GM18870 (cell line): ENCODE measurements at regions not wholly inside any gene's neighbourhood (a gene's known extent, or its start where the extent isn't known, plus 50 kb on each side); places are given as distances from the start of the nearest gene placed in this dataset.
A peak's percentile ranks its signal among the peaks of the same experiment; 100 is the strongest.

ENCODE experiments used
- ATAC-seq: cut with Tn5 transposase; IDR thresholded peaks from one replicate; pipeline ENCODE4 v1.9.1; 2021; ENCODE audit warnings: moderate library complexity; ENCODE audit not compliant: unreplicated experiment

DNA sequence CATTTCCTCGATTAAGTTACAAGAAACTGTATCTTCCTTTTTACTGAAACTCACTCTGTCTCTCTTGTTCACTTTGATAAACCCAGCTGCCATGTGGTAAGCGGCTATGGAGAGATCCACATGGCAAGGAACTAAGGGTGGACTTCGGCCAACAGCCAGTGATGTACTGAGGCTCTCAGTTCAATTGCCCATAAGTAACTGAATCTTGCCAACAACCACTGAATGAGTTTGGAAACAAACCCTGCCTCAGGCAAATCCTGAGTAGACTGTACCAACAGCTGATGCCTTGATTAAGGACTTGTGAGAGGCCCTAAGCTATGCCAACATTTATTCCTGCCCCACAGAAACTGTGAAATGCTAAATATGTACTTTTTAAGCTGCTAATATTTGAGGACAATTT is 433.5 kb downstream of the PLOD2 start:
- no peak for ATAC-seq

DNA sequence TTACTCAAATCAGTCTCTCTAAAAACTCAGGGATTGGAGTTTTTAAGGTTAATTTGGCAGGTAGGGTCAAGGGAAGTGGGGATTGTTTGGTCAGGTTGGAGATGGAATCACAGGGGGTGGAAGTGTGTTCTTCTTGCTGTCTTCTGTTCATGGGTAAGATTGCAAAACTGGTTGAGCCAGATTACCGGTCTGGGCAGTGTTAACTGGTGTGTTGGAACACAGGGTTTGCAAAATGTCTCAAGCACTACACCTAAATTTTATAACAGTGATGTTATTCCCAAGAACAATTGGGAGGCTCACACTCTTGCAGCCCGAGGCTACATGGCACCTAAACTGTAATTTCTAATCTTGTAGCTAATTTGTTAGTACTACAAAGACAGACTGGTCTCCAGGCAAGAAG is 425.4 kb downstream of the PLOD2 start:
- ATAC-seq: no peak

DNA sequence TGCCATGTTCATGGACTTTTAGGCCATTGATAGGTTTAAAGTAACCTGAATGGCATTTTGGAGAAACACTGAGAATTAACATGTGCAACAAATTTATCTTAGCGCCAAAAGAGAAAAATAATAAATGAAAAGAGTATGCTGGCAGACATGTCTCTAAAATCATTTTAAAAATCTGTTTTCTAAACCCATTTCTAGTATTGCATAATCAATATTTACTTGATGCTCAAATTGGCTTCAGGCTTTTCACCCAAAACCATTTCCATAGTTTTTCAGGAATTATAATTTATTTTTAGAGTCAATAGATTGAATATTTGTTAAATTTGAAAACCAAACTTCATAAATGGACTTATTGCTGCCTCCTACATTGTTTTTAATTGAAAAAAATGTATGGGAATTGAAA is 423.0 kb downstream of the PLOD2 start:
- no peak for ATAC-seq

DNA sequence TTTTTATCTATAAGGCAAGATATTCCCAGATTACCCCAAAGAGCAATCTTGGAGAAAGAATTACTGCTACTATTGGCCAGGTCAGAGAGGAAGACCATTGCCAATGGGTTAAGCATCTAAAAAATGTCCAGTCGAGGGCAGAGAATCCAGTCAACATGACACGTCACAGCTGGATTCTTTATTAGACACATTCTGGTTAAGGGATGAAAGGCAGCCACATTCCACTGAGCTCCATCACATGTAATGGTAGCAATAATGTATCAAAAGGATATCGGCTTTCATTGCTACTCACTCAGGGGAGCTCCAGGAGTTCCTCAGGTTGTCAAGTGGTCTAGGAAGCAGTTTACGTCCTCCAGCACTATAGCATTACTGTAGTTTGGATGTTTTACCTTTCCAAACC is 421.1 kb downstream of the PLOD2 start:
- no peak for ATAC-seq

DNA sequence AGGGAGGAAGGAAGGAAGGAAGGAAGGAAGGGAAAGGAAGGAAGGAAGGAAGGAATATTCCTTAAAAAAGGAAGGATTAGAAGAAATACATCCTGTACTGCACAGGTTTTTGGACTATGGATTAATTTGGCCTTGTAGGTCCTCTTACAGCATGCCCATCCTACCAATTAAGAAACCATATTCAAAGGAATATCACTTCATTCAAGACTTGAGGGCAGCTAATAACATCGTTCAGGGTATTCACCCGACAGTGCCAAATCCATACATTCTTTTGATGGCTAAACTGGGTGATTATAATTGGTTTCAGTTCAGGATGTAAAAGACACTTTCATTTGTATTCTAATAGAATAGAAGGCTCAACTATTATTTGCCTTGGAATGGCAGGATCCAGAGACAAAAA is 410.3 kb downstream of the PLOD2 start:
- no peak for ATAC-seq

DNA sequence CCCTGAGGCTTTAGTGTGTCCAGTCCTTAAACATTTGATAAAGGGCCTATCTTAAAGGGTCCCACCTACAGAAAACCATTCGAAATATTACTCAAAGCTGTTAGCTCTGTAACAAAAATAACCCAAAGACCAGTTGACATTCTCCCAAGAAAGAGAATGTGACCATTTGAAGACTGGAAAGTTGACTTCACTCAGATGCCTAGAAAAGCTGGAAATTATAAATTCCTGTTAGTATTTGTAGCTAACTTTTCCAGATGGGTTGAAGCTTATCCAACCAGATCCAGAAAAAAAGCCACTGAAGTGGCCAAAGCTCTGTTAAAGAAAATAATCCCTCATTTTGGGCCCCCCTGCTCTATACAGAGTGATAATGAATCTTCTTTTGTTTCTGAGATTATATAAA is 408.4 kb downstream of the PLOD2 start:
- no peak for ATAC-seq

DNA sequence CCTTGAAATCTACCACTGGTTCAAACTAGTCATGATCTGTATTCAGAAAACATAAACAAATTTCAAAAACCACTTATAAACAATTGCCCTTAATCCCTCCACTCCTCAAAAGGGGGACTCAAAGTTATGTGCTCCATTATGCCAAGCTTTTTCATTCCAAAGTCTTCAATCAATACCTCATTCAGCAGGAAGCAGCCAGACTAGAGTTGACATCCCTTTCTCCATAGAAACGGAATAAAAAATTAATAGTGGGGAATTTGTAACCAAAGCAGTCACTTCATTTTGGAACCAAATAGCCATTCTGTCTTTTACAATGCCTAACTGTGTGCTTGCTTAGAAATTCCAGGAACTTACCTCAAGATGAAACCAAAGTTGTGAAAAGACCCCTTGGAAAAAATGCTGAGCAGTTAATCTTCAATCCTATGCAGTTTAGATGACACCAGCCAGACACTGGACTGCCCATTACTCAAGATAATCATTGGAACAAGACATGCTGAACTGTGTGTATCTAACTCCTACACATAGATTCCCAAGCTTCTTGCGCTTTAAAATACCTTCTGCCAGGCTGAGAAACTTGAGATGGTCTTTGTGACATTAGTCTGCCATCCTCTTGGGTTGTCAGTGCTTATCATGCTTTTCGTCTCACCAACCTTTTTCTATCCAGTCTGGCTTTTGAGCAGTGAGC is 406.2 kb downstream of the PLOD2 start:
- no peak for ATAC-seq

DNA sequence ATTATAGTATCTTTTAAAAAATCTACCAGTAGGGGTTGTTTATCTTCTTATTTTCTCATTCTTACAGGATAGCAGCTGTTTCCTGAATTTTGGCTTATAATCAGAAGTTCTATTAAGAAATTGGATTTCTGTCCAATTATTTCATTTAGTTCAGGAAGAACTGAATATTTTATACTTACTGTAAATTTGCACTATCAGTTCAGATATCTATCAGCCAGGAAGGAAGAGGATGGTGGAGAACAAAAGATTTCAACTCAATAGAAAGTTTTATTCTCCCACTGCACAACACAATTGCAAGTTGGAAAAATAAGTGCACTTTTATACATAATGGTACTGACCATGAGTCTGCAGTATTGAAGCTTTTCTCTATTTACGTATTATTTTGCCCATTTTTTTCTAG is 400.9 kb downstream of the PLOD2 start:
- no peak for ATAC-seq

DNA sequence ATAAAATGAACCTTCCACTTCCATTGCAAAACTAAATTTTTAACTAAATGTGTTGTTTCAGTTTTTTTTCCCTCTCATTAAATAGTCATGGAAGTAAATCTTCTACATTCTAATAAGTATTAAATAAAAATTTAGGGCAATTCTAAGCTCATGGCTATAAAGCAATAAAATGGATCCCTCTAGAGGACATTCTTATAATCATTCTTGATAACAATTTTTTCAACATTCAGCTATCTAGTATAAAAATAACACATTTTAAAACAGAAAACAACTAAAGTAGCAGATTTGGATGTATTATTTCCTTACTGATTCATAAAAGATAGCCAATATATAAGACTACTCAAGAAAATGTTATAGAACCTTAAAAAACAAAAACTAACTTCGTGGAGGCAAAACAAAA is 393.1 kb downstream of the PLOD2 start:
- ATAC-seq: no peak

DNA sequence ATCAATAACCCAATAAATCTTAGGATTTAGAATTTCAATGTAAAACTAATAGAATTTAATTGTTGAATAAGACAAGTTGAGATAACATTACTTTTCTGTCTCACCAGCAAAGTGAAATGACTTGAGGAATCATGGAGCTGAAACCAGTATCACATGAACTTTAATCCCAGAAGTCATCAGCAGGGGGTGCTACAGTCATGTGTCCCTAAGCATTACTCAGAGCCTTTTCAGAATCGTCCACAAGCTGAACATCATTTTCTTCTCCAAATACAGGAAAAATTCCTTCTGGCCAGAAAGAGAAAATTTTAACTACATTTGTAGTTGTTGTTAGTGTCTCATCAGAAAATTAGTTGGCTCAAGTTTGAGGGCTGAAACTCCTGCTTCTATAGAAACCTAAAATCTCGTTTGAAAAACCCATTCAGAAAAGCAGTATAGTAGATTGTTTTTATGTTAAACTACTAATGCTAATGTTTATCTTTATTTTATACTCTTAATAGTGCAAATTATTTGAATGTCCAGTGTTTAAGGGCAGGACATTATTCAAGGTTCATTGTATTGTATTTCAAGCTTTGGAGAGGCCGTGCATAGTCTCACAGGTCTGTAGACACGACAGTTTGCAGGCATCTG is 384.1 kb downstream of the PLOD2 start:
- ATAC-seq: no peak

DNA sequence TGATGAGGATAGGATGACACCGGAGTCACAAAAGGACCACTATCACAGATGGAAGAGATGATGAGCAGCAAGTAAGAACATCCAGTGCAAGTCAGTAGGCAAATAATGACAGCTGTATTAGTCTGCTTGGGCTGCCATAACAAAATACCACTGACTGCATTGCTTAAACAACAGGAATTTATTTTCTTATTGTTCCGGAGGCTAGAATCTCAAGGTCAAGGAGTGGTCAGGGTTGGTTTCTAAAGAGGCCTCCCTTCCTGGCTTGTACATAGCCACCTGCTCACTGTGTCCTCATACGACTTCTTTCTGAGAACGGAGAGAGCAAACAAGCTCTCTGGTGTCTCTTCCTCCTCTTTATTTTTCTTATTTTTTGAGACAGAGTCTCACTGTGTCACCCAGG is 380.7 kb downstream of the PLOD2 start:
- ATAC-seq: no peak

DNA sequence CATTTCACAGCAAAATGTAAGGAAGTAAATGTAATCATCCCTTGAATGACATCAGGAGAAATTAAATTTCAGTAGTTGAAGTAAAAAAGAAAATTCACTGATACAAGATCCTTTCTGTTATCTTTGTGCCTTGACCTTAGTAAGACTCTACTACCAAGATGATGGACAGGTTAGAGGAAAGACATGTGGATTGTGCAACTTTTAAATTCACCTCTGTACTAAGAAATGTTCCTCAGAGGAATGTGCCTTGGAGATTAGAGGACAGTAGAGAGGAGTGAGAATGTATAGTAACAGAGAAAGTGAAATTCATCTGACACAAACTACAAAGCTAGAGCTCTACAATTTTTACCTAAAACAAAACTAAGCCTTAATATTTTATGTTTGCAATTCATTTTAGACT is 375.3 kb downstream of the PLOD2 start:
- ATAC-seq: no peak

DNA sequence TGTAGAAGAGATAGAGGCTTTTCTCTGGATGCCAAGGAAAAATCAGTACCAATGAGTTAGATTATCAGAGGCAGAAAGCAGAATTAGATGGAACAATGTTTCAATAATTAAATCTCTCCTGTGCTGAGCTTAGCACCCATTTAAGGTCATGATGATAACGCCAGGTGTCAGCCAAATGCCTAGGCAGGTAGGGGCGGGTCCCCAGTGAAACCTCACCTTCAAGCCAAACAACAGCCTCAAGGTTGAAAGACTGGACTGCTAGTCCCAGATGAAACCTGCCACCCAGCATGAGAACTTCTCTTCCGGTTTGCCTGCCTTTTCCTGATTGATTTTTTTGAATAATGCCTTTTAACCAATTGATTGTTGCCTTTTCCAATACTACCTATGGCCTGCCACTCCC is 363.0 kb downstream of the PLOD2 start:
- ATAC-seq: no peak

DNA sequence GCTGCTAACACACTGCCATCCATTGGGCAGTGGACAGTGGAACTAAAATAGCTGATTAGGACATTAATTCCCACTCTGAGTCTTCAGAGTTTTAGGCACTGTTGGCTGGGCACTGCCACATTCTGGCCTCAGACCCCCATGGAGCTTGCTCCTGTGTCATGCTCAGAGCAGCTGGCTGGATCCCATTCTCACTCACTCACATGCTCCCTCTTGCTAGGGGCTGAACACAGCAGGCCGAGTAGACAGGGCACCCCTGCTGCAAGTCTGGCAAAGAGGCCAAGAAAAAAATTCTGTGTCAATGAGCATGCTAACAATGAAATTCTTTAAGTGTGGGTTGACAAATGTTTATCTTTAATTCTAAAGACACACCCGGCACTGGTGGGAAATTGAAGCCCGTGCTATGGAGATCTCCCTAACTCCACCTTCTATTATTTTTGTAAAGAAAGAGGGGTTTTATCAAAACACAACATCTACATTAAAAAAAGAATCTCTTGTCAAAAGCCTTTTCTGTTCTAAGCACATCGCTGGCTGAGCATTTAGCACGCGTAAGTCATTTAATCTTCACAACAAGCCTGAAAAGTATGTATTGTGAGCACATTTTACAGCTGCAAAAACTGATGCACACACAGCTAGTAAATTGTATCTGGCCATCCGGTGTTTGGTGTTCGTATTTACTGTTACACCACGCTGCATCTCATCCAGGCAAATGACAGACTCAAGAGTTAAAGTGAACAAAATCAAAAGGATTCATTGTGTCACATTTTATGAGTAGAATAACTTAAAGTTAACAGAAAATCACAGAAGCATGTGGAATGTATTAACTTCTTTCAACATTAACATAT is 362.1 kb downstream of the PLOD2 start:
- ATAC-seq: no peak

DNA sequence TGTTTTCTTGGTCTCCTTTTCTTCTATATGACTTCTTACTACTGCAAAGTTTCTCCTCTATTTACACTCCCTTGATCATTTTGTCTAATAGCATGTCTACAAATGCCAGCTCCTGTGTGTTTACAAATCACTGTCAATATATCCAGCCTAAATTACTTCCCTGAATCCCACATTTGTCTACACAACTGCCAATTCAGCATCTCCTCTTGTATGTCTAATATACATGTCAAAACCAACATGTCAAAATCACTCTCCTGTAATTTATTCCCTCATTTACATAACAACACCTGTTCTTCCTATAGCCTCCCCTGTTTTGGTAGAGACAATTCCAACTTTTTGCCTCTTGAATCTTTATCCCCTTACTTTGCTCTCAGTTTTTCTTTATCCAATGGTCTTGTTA is 359.3 kb downstream of the PLOD2 start:
- no peak for ATAC-seq

DNA sequence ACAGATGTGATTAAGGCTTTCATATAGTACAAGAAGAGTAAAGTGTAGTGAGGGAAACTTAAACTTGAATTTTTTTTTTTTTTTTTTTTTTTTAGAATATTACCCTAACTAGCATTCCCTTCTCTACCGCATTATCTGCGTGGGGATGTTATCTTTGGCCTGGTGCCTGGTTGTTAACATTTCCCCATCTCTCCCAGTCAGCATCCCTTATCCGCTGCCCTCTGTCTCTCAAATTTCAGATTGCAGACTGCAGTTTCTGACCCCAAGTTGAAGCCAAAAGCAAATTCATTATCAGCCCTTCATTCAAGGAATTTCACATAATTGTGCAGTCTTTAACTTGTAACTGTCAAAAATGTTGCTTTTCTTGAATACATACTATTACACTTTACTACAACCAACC is 353.0 kb downstream of the PLOD2 start:
- no peak for ATAC-seq

DNA sequence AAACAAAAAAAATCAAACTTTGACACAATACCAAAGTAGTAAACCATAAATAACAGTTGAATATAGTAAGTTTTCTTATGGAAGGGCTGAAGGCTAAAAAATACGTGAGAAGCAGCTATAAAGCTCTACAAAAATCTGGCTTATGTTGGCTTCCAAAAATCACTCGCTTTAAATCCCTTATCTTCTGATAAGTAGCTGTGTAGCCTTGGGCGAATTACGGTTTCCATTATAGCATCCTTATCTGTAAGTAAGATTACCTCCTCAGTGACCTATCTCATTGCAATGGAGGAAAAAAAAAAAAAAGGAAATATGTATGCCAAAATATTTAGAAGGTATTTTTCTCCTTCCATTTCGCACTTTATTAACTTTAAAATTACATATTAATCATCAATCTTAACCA is 348.6 kb downstream of the PLOD2 start:
- no peak for ATAC-seq

DNA sequence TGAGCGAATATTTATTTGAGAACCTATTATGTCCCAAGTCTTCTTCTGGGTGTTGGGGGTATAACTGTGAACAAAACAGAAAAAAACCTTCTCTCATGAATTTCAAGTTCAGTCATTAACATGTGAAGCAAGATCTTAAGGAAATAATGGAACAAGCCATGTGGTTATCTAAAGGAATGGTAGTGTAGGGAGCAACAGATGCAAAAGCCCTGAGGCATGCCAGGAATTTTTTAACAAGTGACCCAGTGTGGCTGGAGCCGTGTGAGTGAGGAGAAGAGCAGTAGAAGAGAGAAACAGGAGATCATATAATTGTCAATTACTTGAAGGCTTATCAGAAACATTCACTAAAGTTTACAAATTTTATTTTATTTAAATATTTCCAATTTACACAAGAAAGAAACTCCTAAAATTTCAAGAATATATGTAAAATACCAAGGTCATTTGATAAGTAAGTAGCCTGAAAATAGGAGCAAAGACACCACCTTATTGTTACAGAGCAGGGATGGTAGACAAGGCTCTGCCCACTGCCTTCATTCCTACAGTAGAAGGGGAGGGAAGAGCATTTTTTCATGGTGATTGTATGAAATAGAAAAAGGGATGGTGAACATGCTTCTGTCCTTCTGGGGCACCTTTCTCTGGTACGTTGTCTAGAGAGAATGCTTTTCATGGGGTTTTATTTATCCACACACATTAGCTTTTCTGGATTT is 345.1 kb downstream of the PLOD2 start:
- no peak for ATAC-seq

DNA sequence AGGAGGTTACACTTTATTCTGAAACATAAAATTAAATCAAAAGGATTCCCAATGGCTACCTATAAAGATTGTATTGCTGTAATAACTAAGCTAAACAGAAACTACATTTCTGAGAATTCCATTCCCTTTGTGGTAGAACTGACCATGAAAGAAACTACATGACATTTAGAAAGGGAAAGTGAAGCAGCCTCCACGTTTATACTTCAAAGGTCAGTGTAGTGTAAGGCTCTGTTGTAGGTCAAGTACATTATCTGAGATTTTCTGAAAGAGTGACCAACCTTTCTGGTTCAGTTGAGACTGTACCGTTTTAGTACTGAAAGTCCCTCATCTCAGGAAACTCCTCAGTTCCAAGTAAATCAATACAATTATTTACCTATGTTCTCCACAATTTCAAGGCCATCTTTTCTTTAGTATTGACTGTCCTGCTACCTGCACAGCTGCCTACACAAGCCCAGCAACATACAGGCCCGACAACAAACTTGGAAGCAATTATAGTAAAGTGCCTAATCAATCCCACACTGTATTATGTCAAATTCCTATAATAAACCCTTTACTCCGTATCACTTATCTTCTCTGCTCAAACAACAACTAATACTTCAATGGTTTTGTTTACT is 343.0 kb downstream of the PLOD2 start:
- ATAC-seq: peak; percentile 68

DNA sequence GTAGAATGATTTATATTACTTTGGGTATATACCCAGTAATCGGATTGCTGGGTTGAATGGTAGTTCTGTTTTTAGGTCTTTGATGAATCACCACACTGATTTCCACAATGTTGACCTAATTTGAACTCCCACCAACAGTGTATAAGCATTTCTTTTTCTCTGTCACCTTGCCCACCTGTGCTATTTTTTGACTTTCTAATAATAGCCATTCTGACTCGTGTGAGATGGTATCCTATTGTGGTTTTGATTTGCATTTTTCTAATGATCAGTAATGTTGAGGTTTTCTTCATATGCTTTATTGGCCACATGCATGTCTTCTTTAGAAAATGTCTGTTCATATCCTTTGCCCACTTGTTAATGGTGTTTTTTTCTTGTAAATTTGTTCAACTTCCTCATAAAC is 340.8 kb downstream of the PLOD2 start:
- ATAC-seq: no peak

DNA sequence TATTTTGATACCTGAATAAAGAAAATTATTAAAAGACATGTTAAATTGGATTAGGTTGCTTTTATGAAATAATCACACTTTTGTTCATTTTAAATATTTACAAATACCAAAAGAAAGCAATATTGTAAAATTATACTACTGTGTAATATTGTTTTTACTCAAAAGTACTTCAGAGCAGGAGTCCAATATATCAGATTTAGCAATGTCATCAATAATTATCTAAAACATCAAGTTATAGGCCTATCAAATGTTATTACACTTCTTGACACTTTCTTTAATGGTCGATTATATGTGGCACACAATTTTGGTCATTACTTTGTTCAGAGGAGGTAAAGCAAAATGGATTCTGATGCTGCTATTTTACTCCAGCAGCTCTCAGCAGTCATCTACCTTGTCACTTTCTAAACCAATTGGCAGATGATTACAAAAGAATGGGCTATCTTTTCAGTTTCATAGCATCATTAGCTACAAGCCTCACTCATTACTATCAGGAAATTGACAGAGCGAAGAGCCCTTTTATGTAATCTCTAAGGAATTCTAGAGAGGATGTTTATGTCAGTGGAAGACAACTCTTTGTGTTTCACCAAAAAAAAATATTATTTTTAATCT is 318.6 kb downstream of the PLOD2 start:
- no peak for ATAC-seq
